Smooth muscle cell (in vitro differentiated cells): ENCODE measurements at regions not wholly inside any gene's neighbourhood (a gene's known extent, or its start where the extent isn't known, plus 50 kb on each side); places are given as distances from the start of the nearest gene placed in this dataset.

ENCODE experiments used
- DNase-seq: peaks from one replicate; lab custom pipeline; 2025; ENCODE audit not compliant: unreplicated experiment; lab: John Stamatoyannopoulos, UW
- H2AFZ ChIP-seq: fragments of 200-600 bp; sonication (generic); 2 replicates; pipeline ENCODE4 v1.6.0; 2016; ENCODE audit warnings: antibody characterized with exemption, low read depth, mild to moderate bottlenecking
- H3F3A ChIP-seq: fragments of 200-600 bp; sonication (generic); 2 replicates; pipeline ENCODE4 v1.6.0; 2017; ENCODE audit warnings: antibody characterized with exemption, low read depth
- H3K27ac ChIP-seq: fragments of 200-600 bp; sonication (generic); 2 replicates; pipeline ENCODE4 v1.5.1; 2016; ENCODE audit warnings: low read depth, mild to moderate bottlenecking
- H3K27me3 ChIP-seq: fragments of 200-600 bp; sonication (generic); 2 replicates; pipeline ENCODE4 v1.6.1; 2016; ENCODE audit warnings: low read depth, mild to moderate bottlenecking
- H3K36me3 ChIP-seq: fragments of 200-600 bp; sonication (generic); 2 replicates; pipeline ENCODE4 v1.5.1; 2016; ENCODE audit warnings: low read depth
- H3K4me1 ChIP-seq: fragments of 200-600 bp; sonication (generic); 2 replicates; pipeline ENCODE4 v1.5.1; 2016; ENCODE audit warnings: low read depth
- H3K4me2 ChIP-seq: fragments of 200-600 bp; sonication (generic); 2 replicates; pipeline ENCODE4 v1.6.0; 2016; ENCODE audit warnings: mild to moderate bottlenecking
- H3K4me3 ChIP-seq: fragments of 200-600 bp; sonication (generic); 2 replicates; pipeline ENCODE4 v1.5.1; 2016; ENCODE audit warnings: mild to moderate bottlenecking
- H3K79me2 ChIP-seq: fragments of 200-600 bp; sonication (generic); 2 replicates; pipeline ENCODE4 v1.6.0; 2016; ENCODE audit warnings: low read depth, mild to moderate bottlenecking
- H3K9ac ChIP-seq: fragments of 200-600 bp; sonication (generic); 2 replicates; pipeline ENCODE4 v1.6.0; 2016; ENCODE audit warnings: low read depth
- H3K9me3 ChIP-seq: fragments of 200-600 bp; sonication (generic); replicated peaks from 2 replicates; pipeline ENCODE4 v1.5.1; 2016; ENCODE audit warnings: low read depth
- H4K20me1 ChIP-seq: fragments of 200-600 bp; sonication (generic); 2 replicates; pipeline ENCODE4 v1.6.0; 2016; ENCODE audit warnings: low read depth
- CTCF ChIP-seq: fragments of 200-600 bp; sonication (generic); IDR thresholded peaks from 2 replicates; pipeline ENCODE4 v1.5.1; 2017; ENCODE audit warnings: borderline replicate concordance, mild to moderate bottlenecking, antibody characterized with exemption; ENCODE audit not compliant: insufficient read depth, poor library complexity, severe bottlenecking
- WGBS: methylation state at CpG from one replicate; pipeline ENCODE4 v1.1.7; 2016; ENCODE audit warnings: low lambda C conversion rate; 5-methylcytosine and 5-hydroxymethylcytosine counted together

- no peak for DNase-seq
- Histone ChIP-seq H3K27ac (no peak overlapping the region), H3K9me3 (no peaks in the 10 kb centered on the region), H4K20me1 (no peaks in the 10 kb centered on the region), H3K79me2 (no peaks in the 10 kb centered on the region), H2AFZ (no peak overlapping the region), H3K4me2 (no peak overlapping the region), H3F3A (no peaks in the 10 kb centered on the region), H3K4me3 (no peak overlapping the region), H3K27me3 (no peaks in the 10 kb centered on the region), H3K36me3 (no peaks in the 10 kb centered on the region), H3K4me1 (no peaks in the 10 kb centered on the region), H3K9ac (no peak overlapping the region)
- TF ChIP-seq CTCF: no peak
- WGBS: 91% methylated on average over 2 of the region's 2 CpGs
These were observed 280.0 kb upstream of the LRRN1 start for GRCh38 chr3:3519266-3519665.

- Histone ChIP-seq H3K4me1 (no peaks in the 10 kb centered on the region), H3K9me3 (no peaks in the 10 kb centered on the region), H3K27me3 (no peaks in the 10 kb centered on the region), H3K4me3 (no peak overlapping the region), H3K79me2 (no peaks in the 10 kb centered on the region), H3F3A (no peaks in the 10 kb centered on the region), H3K9ac (no peak overlapping the region), H3K4me2 (no peak overlapping the region), H2AFZ (no peak overlapping the region), H3K27ac (no peak overlapping the region), H4K20me1 (no peaks in the 10 kb centered on the region), H3K36me3 (no peaks in the 10 kb centered on the region)
- TF ChIP-seq CTCF: no peak
- WGBS: 90% methylated on average over 4 of the region's 4 CpGs
- no peak for DNase-seq
These were observed 282.2 kb upstream of the LRRN1 start for GRCh38 chr3:3516996-3517395.

GRCh38 chr3:3516384-3516783 lies 282.8 kb upstream of the LRRN1 start:
- no peak overlapping the region for H2AFZ ChIP-seq
- H3K4me1 ChIP-seq: no peaks in the 10 kb centered on the region
- H3F3A ChIP-seq: no peaks in the 10 kb centered on the region
- no peaks in the 10 kb centered on the region for H4K20me1 ChIP-seq
- H3K36me3 ChIP-seq: no peaks in the 10 kb centered on the region
- H3K4me3 ChIP-seq: no peak overlapping the region
- no peaks in the 10 kb centered on the region for H3K9me3 ChIP-seq
- no peak for DNase-seq
- H3K27ac ChIP-seq: no peak overlapping the region
- H3K79me2 ChIP-seq: no peaks in the 10 kb centered on the region
- no peaks in the 10 kb centered on the region for H3K27me3 ChIP-seq
- no peak overlapping the region for H3K4me2 ChIP-seq
- H3K9ac ChIP-seq: no peak overlapping the region
- TF ChIP-seq CTCF: no peak

GRCh38 chr3:3509665-3510064 lies 289.6 kb upstream of the LRRN1 start:
- H4K20me1 ChIP-seq: no peaks in the 10 kb centered on the region
- H3K4me3 ChIP-seq: no peak overlapping the region
- no peak for TF ChIP-seq CTCF
- DNase-seq: no peak
- whole genome bisulfite sequencing: 44% methylated on average over 6 of the region's 6 CpGs
- no peaks in the 10 kb centered on the region for H3K36me3 ChIP-seq
- no peaks in the 10 kb centered on the region for H3K27me3 ChIP-seq
- no peaks in the 10 kb centered on the region for H3K4me1 ChIP-seq
- peak overlapping the region; percentile 46 for H3K4me2 ChIP-seq
- no peaks in the 10 kb centered on the region for H3K9me3 ChIP-seq
- no peak overlapping the region for H3K27ac ChIP-seq
- H3K79me2 ChIP-seq: no peaks in the 10 kb centered on the region
- H3F3A ChIP-seq: peaks cover 7% of the 10 kb centered on the region
- H2AFZ ChIP-seq: no peak overlapping the region
- no peak overlapping the region for H3K9ac ChIP-seq
